Heart left ventricle (tissue), 13 donors: ENCODE measurements at regions not wholly inside any gene's neighbourhood (a gene's known extent, or its start where the extent isn't known, plus 50 kb on each side); places are given as distances from the start of the nearest gene placed in this dataset.

ENCODE experiments used
- POLR2A ChIP-seq, 2 donors: fragments of 450-650 bp; IDR thresholded peaks; one replicate each; pipeline ENCODE4 v1.6.1; 2017; ENCODE audit warnings: antibody characterized with exemption in 2 of 2, mild to moderate bottlenecking in 2 of 2, moderate library complexity in 2 of 2
- TF ChIP-seq, protein P1 (sequence below), 12 donors: fragments of 200-600 bp; sonication (generic) in 4 of 12; IDR thresholded peaks; one replicate each; pipeline versions ENCODE4 v1.5.0 to v1.8.0; 2018 to 2022; ENCODE audit warnings: antibody characterized with exemption in 12 of 12, mild to moderate bottlenecking in 5 of 12
- donor health status: ischemic (EF 13 %, LVEDD 7.1; RV severe dilation, severe dysfunction).
- donor health status: DM: no; HTN: yes; CAD: no.
- donor health status: DM: no; HTN: no; CAD: no.
- donor health status: ischemic (EF 25% LVEDD 6.9; RV normal size, moderate dysfunction).
- donor health status: ischemic (EF 25% LVEDD 5.7; RV mildly dilated, moderate dysfunction).
- donor health status: ischemic (EF 35%, LVEDD 5.7; RV mildly dilated, moderate dysfunction).
- donor health status: nonischemic (EF 11% LVEDD 7.7; RV severe dilation, severe dysfunction).
- donor health status: DM: yes; HTN: yes; CAD: no.
- donor health status: PGD.
- donor health status: ischemic (EF 29% LVEDD 5.4; RV normal size, mild dysfunction).
- donor health status: nonischemic (EF 23%, LVEDD 6.1; RV moderate dilation, normal function).

DNA sequence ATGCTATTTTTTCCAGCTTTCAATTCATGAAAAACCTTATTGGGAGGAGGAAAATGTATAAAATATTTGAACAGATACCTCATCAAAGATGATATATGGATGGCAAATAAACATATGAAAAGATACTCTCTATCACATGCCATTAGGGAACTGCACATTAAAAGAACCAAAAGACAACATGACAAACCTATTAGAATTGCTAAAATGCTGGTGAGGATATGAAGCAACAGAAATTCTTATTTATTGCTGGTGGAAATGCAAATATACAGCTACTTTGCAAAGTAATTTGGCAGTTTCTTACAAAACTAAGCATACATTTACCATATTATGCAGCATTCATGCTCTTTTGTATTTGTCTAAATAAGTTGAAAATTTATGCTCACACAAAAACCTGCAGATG is 1783.9 kb upstream of the PCDH20 start:
- TF ChIP-seq POLR2A (IDR thresholded peaks at IDR 0.05) = no peak
- TF ChIP-seq, protein P1, sequence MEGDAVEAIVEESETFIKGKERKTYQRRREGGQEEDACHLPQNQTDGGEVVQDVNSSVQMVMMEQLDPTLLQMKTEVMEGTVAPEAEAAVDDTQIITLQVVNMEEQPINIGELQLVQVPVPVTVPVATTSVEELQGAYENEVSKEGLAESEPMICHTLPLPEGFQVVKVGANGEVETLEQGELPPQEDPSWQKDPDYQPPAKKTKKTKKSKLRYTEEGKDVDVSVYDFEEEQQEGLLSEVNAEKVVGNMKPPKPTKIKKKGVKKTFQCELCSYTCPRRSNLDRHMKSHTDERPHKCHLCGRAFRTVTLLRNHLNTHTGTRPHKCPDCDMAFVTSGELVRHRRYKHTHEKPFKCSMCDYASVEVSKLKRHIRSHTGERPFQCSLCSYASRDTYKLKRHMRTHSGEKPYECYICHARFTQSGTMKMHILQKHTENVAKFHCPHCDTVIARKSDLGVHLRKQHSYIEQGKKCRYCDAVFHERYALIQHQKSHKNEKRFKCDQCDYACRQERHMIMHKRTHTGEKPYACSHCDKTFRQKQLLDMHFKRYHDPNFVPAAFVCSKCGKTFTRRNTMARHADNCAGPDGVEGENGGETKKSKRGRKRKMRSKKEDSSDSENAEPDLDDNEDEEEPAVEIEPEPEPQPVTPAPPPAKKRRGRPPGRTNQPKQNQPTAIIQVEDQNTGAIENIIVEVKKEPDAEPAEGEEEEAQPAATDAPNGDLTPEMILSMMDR (IDR thresholded peaks at IDR 0.05) = no peak
